Transverse colon (tissue), 4 donors: ENCODE measurements at regions not wholly inside any gene's neighbourhood (a gene's known extent, or its start where the extent isn't known, plus 50 kb on each side); places are given as distances from the start of the nearest gene placed in this dataset.

Experiments
- DNase-seq: peaks from one replicate; pipeline ENCODE4 v3.0.0-alpha.2; 2019
- H3K27ac ChIP-seq, 4 donors: fragments of 200-600 bp; sonication (generic); 2 replicates each; pipeline ENCODE4 v1.5.1; 2016 to 2018; ENCODE audit warnings: inconsistent platforms in 4 of 4
- H3K27me3 ChIP-seq: fragments of 200-600 bp; sonication (generic); 2 replicates; pipeline ENCODE4 v1.5.1; 2017; ENCODE audit warnings: inconsistent platforms
- H3K36me3 ChIP-seq, 4 donors: fragments of 200-600 bp; sonication (generic); 2 replicates each; pipeline ENCODE4 v1.5.1; 2017 to 2019; ENCODE audit warnings: inconsistent platforms in 4 of 4
- H3K4me1 ChIP-seq, 4 donors: fragments of 200-600 bp; sonication (generic); 2 replicates each; pipeline ENCODE4 v1.5.1; 2017 to 2020; ENCODE audit warnings: inconsistent platforms in 4 of 4
- H3K4me3 ChIP-seq, 4 donors: fragments of 200-600 bp; sonication (generic); 1 replicate in 1 of 4; 2 replicates in 3 of 4; pipeline versions ENCODE4 v1.5.1 to v1.6.1; 2017 to 2019; ENCODE audit warnings: inconsistent platforms in 4 of 4
- H3K9me3 ChIP-seq, 2 donors: fragments of 200-600 bp; sonication (generic); 2 replicates each; pipeline ENCODE4 v1.5.1; 2017 to 2019; ENCODE audit warnings: inconsistent platforms in 2 of 2
- CTCF ChIP-seq, 5 experiments: fragments of 200-600 bp in 3 of 5; fragments of 450-650 bp in 2 of 5; sonication (generic) in 3 of 5; IDR thresholded peaks; 1 replicate in 2 of 5; 2 replicates in 3 of 5; pipeline ENCODE4 v1.5.1; 2016 to 2017; ENCODE audit warnings: antibody characterized with exemption in 5 of 5, inconsistent platforms in 3 of 5, mild to moderate bottlenecking in 2 of 5, moderate library complexity in 1 of 5
- EP300 ChIP-seq: sonication (generic); formaldehyde crosslinking; IDR thresholded peaks from one replicate; pipeline ENCODE4 v1.6.1; 2017; ENCODE audit warnings: antibody characterized with exemption, low read depth
- POLR2A ChIP-seq: fragments of 450-650 bp; IDR thresholded peaks from one replicate; pipeline ENCODE4 v1.6.1; 2016; ENCODE audit warnings: antibody characterized with exemption, mild to moderate bottlenecking, moderate library complexity
- POLR2AphosphoS5 ChIP-seq, 3 donors: sonication (generic); formaldehyde crosslinking; IDR thresholded peaks; one replicate each; pipeline ENCODE4 v1.6.1; 2016; ENCODE audit warnings: antibody characterized with exemption in 3 of 3
- WGBS, 2 donors: methylation state at CpG; one replicate each; pipeline ENCODE4 v1.1.5; 2018; ENCODE audit warnings: low coverage in 1 of 2; 5-methylcytosine and 5-hydroxymethylcytosine counted together
- in situ Hi-C, 4 donors: fragments of 200-750 bp; cut with MboI; loops; one replicate each; pipeline versions ENCODE4 v1.15.0 to v1.15.1; 2017; ENCODE audit warnings: low sequenced_read_pairs in 3 of 4, low pct_ligation_motif_present in 1 of 4, low pct_unique_long_range_greater_than_20kb in 1 of 4
- intact Hi-C: fragments of 100-400 bp; cut with DNase I; formaldehyde crosslinking; loops from one replicate; pipeline ENCODE4 v1.15.1; 2023; ENCODE audit warnings: low total_unique reads

DNA sequence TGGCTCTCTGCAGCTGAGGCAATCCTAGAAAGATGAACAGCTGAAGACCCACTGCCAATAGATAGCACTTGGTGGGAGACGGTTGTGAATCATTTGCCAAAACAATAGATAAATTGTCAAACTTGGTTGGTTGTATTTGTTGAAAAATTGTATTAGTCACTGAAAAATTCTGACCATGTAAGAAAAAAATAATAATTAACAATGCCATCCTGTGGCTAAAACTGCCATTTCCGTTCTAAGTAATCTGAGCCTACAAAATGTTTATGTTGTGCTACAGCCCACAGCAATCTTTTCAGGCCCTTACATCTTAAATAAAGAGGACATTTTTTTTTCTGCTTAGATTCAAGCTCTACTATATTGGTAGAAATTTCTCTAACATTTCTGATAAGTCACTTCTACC is 103.2 kb upstream of the ANO3 start:
- Histone ChIP-seq H3K27ac (no peak overlapping the region), H3K4me3 (no peak overlapping the region), H3K9me3 (no peaks in the 10 kb centered on the region), H3K4me1 (no peaks in the 10 kb centered on the region), H3K27me3 (no peaks in the 10 kb centered on the region), H3K36me3 (no peaks in the 10 kb centered on the region)
- in situ Hi-C loops (loop anchor here in 1 of 4 donors (10.0 to 25.0 kb wide), 2 partner anchors 91 to 244 kb away; no protein-coding TSS in a partner anchor), intact Hi-C loops (loop anchor here (10.0 kb wide), 1 partner anchor 244 kb away; no protein-coding TSS in a partner anchor)
- no peak for DNase-seq
- WGBS, 2 donors = 73 to 75% methylated on average over 2 of the region's 2 CpGs
- TF ChIP-seq CTCF (IDR thresholded peaks at IDR 0.05) = no peak
- TF ChIP-seq EP300 = no peak
- TF ChIP-seq POLR2AphosphoS5 (IDR thresholded peaks at IDR 0.05) = no peak
- no peak for TF ChIP-seq POLR2A

- in situ Hi-C loops (loop anchor here in 1 of 4 donors (10.0 to 25.0 kb wide), 2 partner anchors 92 to 244 kb away; no protein-coding TSS in a partner anchor), intact Hi-C loops (loop anchor here (10.0 kb wide), 1 partner anchor 244 kb away; no protein-coding TSS in a partner anchor)
- DNase-seq = no peak
- Histone ChIP-seq H3K27me3 (no peaks in the 10 kb centered on the region), H3K4me3 (no peak overlapping the region), H3K9me3 (no peaks in the 10 kb centered on the region), H3K36me3 (no peaks in the 10 kb centered on the region), H3K27ac (no peak overlapping the region), H3K4me1 (no peaks in the 10 kb centered on the region)
- 68 to 76% methylated on average over 3 of the region's 3 CpGs for WGBS, 2 donors
- TF ChIP-seq POLR2AphosphoS5 (IDR thresholded peaks at IDR 0.05) = no peak
- no peak for TF ChIP-seq CTCF (IDR thresholded peaks at IDR 0.05)
- no peak for TF ChIP-seq POLR2A
- no peak for TF ChIP-seq EP300
Measured at GRCh38 chr11:26229257-26229656, 102.7 kb upstream of the ANO3 start.

DNA sequence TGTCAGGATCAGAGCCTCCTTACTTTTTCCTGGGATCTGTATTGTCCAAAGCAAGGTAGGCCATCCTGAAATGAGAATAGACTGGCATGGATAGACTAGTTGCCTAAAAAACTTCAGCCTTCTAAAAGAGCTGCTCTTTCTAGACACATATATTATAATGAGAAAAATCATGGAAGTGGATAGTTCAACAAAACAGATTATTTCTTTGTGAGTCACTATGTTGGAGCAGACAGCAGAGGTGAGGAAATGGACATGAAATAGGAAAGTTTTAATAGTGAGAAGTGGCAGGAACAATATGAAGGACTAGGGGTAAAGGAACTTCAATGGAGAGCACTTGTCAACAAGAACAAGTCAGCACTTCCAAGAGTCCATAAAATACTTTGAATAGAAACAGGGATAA is 101.9 kb upstream of the ANO3 start:
- no peaks in the 10 kb centered on the region for H3K36me3 ChIP-seq
- no peaks in the 10 kb centered on the region for H3K4me1 ChIP-seq
- in situ Hi-C loops = loop anchor here in 1 of 4 donors (10.0 to 25.0 kb wide), 2 partner anchors 93 to 245 kb away; no protein-coding TSS in a partner anchor
- H3K27me3 ChIP-seq = no peaks in the 10 kb centered on the region
- no peak for DNase-seq
- intact Hi-C loops = loop anchor here (10.0 kb wide), 1 partner anchor 245 kb away; no protein-coding TSS in a partner anchor
- no peak overlapping the region for H3K4me3 ChIP-seq
- H3K27ac ChIP-seq = no peak overlapping the region
- no peak for TF ChIP-seq EP300
- no peak for TF ChIP-seq POLR2A
- no peak for TF ChIP-seq CTCF (IDR thresholded peaks at IDR 0.05)
- no peak for TF ChIP-seq POLR2AphosphoS5 (IDR thresholded peaks at IDR 0.05)
- H3K9me3 ChIP-seq = no peaks in the 10 kb centered on the region

DNA sequence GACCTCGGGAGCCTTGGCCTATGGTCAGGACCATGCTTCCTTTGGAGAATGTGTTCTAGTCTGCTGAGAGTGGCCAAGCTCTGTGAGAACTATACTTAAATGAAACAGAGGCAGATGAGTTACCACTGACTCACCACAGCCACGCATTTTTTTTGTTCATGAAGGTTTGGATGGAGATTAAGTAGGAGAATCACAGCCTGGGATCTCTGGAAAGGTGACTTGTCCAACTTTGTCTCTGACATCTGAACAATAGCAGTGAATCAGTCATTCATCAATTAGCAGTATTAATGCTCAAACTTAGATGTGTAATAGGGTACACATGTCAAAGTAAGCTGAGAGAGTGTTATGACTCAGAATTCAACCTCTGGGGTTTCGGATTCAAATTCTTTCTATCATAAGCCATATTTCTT is 100.7 kb upstream of the ANO3 start:
- Histone ChIP-seq H3K36me3 (no peaks in the 10 kb centered on the region), H3K27me3 (no peaks in the 10 kb centered on the region), H3K4me1 (no peaks in the 10 kb centered on the region), H3K4me3 (no peak overlapping the region), H3K9me3 (no peaks in the 10 kb centered on the region), H3K27ac (no peak overlapping the region)
- no peak for DNase-seq
- in situ Hi-C loops = loop anchor here in 1 of 4 donors (25.0 kb wide), 1 partner anchor 94 kb away; no protein-coding TSS in a partner anchor
- no peak for TF ChIP-seq EP300
- no peak for TF ChIP-seq CTCF (IDR thresholded peaks at IDR 0.05)
- TF ChIP-seq POLR2A = no peak
- TF ChIP-seq POLR2AphosphoS5 (IDR thresholded peaks at IDR 0.05) = no peak
- WGBS, 2 donors = 9 to 68% methylated on average over 3 of the region's 3 CpGs
- intact Hi-C loops = no loop called here
